HEK293 (cell line): ENCODE measurements at regions not wholly inside any gene's neighbourhood (a gene's known extent, or its start where the extent isn't known, plus 50 kb on each side); places are given as distances from the start of the nearest gene placed in this dataset.

Experiments used
- HOXD13 ChIP-seq: sonication (generic); formaldehyde crosslinking; IDR thresholded peaks from 2 replicates; pipeline ENCODE4 v1.8.0; 2022; ENCODE audit warnings: missing genetic modification reagents, borderline replicate concordance
- ZNF600 ChIP-seq: fragments of 450-650 bp; formaldehyde crosslinking; IDR thresholded peaks from 2 replicates; pipeline ENCODE4 v1.5.1; 2016; ENCODE audit warnings: missing biosample characterization, missing genetic modification characterization
- TF ChIP-seq, protein P1 (sequence below): fragments of 450-650 bp; formaldehyde crosslinking; IDR thresholded peaks from 2 replicates; pipeline ENCODE4 v1.5.1; 2016; ENCODE audit warnings: missing biosample characterization, missing genetic modification characterization
- TF ChIP-seq, protein P2 (sequence below): fragments of 450-650 bp; formaldehyde crosslinking; IDR thresholded peaks from 2 replicates; pipeline ENCODE4 v1.5.1; 2016; ENCODE audit warnings: missing biosample characterization, missing genetic modification characterization

DNA sequence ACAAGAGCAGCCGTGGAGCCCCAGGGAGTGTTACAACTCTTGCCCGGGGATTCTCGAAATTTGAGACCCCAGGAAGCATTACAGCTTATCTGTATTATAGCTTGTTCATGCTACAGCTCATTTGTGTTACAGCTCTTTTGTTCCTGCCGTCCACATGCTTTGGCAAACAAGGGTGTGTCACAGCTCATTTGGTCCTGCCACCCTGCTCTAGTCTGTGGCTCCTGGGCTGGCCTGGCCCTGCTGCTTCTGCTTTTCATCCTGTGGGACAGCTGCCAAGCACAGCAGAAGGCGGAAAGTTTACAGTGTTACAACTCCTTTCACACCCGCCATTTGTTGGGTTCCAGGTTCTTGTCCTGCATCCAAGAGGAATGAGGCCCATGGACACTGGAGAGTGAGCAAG is 685.0 kb downstream of the SLCO4C1 start:
- no peak for TF ChIP-seq HOXD13 (CRISPR knock-in tag)
- TF ChIP-seq, protein P1, sequence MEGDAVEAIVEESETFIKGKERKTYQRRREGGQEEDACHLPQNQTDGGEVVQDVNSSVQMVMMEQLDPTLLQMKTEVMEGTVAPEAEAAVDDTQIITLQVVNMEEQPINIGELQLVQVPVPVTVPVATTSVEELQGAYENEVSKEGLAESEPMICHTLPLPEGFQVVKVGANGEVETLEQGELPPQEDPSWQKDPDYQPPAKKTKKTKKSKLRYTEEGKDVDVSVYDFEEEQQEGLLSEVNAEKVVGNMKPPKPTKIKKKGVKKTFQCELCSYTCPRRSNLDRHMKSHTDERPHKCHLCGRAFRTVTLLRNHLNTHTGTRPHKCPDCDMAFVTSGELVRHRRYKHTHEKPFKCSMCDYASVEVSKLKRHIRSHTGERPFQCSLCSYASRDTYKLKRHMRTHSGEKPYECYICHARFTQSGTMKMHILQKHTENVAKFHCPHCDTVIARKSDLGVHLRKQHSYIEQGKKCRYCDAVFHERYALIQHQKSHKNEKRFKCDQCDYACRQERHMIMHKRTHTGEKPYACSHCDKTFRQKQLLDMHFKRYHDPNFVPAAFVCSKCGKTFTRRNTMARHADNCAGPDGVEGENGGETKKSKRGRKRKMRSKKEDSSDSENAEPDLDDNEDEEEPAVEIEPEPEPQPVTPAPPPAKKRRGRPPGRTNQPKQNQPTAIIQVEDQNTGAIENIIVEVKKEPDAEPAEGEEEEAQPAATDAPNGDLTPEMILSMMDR (tag by site-specific recombination): no peak
- TF ChIP-seq ZNF600 (tag by site-specific recombination): no peak
- TF ChIP-seq, protein P2, sequence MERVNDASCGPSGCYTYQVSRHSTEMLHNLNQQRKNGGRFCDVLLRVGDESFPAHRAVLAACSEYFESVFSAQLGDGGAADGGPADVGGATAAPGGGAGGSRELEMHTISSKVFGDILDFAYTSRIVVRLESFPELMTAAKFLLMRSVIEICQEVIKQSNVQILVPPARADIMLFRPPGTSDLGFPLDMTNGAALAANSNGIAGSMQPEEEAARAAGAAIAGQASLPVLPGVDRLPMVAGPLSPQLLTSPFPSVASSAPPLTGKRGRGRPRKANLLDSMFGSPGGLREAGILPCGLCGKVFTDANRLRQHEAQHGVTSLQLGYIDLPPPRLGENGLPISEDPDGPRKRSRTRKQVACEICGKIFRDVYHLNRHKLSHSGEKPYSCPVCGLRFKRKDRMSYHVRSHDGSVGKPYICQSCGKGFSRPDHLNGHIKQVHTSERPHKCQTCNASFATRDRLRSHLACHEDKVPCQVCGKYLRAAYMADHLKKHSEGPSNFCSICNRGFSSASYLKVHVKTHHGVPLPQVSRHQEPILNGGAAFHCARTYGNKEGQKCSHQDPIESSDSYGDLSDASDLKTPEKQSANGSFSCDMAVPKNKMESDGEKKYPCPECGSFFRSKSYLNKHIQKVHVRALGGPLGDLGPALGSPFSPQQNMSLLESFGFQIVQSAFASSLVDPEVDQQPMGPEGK (tag by site-specific recombination): no peak
